Tibial nerve (tissue), 4 donors: ENCODE measurements at regions not wholly inside any gene's neighbourhood (a gene's known extent, or its start where the extent isn't known, plus 50 kb on each side); places are given as distances from the start of the nearest gene placed in this dataset.

ENCODE experiments used
- CTCF ChIP-seq, 5 experiments: fragments of 200-600 bp in 3 of 5; fragments of 450-650 bp in 2 of 5; sonication (generic) in 3 of 5; IDR thresholded peaks; one replicate each; pipeline ENCODE4 v1.5.1; 2016 to 2019; ENCODE audit warnings: antibody characterized with exemption in 5 of 5, mild to moderate bottlenecking in 3 of 5, moderate library complexity in 2 of 5
- EP300 ChIP-seq, 2 donors: sonication (generic); formaldehyde crosslinking; IDR thresholded peaks; one replicate each; pipeline ENCODE4 v1.6.1; 2017; ENCODE audit warnings: antibody characterized with exemption in 2 of 2, mild to moderate bottlenecking in 1 of 2
- POLR2A ChIP-seq, 2 donors: fragments of 450-650 bp; IDR thresholded peaks; one replicate each; pipeline ENCODE4 v1.6.1; 2017; ENCODE audit warnings: antibody characterized with exemption in 2 of 2, mild to moderate bottlenecking in 2 of 2, moderate library complexity in 2 of 2

DNA sequence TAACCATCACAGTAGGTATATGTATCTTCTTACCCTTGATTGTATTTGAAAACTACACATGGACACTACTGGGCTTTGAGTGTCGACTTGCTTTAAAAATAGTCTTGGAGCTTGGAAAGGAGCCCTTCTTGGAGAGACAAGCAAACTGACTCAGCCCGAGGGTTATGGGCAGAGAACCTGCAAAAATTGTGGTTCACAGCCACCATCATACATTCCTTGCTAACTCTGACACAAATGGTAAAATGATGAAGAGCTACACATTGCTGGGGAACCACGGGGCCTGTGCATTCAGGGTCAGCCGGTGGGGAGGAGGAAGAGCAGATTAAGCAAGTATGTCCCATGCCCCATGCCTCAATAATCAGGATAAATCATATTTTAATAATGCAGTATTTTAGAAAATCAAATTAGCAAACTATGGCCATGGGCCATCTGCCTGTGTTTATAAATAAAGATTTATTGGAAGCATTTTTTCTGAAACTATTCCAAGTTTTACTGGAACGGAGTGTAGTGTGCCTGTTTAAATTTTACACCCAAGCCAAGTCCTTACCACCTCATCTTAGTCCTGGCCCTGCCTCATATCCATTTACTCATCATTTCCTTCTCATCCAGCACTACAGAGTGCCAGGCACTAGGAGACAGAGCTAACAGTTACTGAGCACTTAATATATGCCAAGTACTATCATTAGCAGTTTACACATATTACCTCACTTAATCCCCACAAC, 195.7 kb downstream of the PALM2AKAP2 start:
- TF ChIP-seq CTCF (IDR thresholded peaks at IDR 0.05) (no peak), POLR2A (IDR thresholded peaks at IDR 0.05) (no peak), EP300 (IDR thresholded peaks at IDR 0.05) (no peak)
